ENCODE measurements at regions not wholly inside any gene's neighbourhood (a gene's known extent, or its start where the extent isn't known, plus 50 kb on each side); places are given as distances from the start of the nearest gene placed in this dataset.

DNA sequence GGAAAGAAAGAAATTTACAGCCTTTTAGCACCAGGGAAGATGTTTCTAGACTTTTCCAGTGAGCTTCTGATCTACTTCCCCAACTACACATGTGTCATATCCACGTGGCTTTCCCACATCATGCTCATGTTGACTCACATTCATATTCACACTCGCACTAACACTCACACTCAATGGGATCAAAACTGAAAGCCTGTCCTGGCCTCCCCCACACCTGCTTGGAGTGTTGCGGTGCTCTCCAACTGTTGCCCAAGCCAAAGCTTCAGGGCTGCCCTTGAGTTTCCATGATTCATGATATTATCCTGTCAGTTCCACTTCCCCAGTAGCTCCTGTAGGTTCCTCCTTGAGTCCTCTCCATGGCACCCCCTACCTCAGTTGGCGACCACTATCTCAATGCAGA, 444.4 kb downstream of the GATA3 start:
- TF ChIP-seq, protein P1, sequence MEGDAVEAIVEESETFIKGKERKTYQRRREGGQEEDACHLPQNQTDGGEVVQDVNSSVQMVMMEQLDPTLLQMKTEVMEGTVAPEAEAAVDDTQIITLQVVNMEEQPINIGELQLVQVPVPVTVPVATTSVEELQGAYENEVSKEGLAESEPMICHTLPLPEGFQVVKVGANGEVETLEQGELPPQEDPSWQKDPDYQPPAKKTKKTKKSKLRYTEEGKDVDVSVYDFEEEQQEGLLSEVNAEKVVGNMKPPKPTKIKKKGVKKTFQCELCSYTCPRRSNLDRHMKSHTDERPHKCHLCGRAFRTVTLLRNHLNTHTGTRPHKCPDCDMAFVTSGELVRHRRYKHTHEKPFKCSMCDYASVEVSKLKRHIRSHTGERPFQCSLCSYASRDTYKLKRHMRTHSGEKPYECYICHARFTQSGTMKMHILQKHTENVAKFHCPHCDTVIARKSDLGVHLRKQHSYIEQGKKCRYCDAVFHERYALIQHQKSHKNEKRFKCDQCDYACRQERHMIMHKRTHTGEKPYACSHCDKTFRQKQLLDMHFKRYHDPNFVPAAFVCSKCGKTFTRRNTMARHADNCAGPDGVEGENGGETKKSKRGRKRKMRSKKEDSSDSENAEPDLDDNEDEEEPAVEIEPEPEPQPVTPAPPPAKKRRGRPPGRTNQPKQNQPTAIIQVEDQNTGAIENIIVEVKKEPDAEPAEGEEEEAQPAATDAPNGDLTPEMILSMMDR (optimal IDR thresholded peaks at IDR 0.05 in 1 of 3, IDR thresholded peaks at IDR 0.05 in 1 of 3, conservative IDR thresholded peaks at IDR 0.05 in 1 of 3; ENCODE audit: extremely low read depth in 1 of 3, insufficient read depth in 2 of 3, low read length in 3 of 3) = no peak
- no peak for TF ChIP-seq EZH2 (IDR thresholded peaks at IDR 0.05; ENCODE audit: low read length)
